Fibroblast of skin of scalp (primary cell): ENCODE measurements at regions not wholly inside any gene's neighbourhood (a gene's known extent, or its start where the extent isn't known, plus 50 kb on each side); places are given as distances from the start of the nearest gene placed in this dataset.

Experiments
- DNase-seq: peaks from one replicate; pipeline ENCODE4 v3.0.0-alpha.2; 2013

DNA sequence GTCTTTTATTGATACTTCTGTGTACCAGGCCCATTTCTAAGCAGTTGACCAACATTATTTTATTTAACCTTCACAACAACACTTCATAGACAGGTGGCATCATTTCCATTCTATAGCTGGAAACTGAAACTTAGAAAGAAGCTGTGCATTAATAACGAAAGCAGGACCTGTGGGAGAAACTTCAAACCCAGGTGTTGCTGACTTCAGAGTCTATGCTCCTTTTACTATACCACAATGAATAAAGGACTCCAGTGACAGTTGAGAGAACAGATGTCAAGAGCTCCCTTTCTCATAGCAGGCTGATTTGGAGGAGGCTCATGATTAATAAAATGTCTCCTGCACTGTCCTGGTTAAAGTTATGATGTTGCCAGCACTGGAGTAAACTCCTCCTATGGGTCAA lies 56.6 kb upstream of the POU3F2 start:
- DNase-seq, result no peak

DNA sequence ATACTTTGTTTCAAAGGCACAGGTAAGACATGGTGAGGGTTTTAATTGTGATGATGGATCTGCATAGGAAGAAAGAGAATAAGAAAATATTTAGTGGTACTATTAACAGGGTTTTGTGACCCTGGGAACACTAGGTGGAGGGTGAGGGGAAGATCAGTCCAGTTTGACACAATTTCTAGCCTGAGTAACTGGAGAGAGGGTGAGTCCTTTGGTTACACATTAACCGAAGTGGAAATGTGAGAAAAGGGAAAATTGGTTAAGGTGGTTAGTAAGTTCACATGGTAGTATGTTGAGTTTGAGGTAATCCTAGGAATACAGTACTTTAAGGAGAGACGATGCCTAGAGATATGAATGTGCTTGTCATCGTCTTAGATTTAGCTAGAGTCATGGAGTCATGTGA lies 54.8 kb upstream of the POU3F2 start:
- DNase-seq, result no peak

DNA sequence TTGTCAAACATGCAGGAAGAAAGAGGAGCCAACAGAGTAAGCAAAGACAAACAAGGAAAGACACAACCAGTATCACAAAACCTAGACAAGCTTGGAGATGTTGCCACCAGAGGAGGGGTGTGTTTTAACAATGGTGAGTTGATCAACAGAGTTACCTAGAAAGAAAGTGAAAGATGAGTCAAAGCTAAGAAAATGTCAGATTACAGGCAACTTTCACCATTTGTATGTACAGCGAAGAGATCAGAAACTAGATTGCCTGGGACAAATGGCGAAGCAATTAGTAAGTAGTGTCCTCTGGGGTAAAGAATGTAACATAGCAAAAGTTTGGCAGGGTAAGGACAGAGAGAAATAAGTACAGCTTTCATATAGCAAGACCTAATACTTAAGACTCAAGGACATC lies 51.6 kb upstream of the POU3F2 start:
- DNase-seq, result no peak

DNA sequence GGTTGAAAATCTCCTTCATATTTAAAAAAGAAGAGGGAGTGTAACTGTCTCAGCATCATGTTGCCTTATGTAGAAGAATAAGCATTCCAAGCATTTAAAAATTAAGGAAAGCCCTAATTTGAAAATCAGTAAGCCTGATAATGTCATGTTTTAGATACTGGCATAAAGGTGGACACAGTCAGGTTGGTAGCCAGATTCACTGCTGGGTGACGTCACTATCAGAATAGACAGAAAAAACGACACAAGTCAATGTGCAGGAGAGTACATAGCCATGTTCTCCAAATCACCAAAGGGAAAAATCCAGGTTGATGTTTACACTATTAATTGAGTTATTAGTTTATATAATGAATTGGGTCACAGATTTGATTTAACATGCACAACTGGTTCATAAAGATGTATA lies 50.8 kb upstream of the POU3F2 start:
- DNase-seq, result no peak
